SK-N-SH (cell line): ENCODE measurements at regions not wholly inside any gene's neighbourhood (a gene's known extent, or its start where the extent isn't known, plus 50 kb on each side); places are given as distances from the start of the nearest gene placed in this dataset.

ENCODE experiments used
- CTCF ChIA-PET: fragments of 300-600, 350-600 bp; formaldehyde crosslinking; extraction: SDS; loops from one replicate; lab custom pipeline; 2021; lab: Yijun Ruan, JAX
- POLR2A ChIA-PET: fragments of 350-600 bp; sonication (Branson Sonifier 250); formaldehyde crosslinking; extraction: SDS; loops from one replicate; lab custom pipeline; 2020; ENCODE audit warnings: antibody characterized with exemption, inconsistent platforms; lab: Yijun Ruan, JAX
- DNase-seq: peaks from one replicate; pipeline ENCODE4 v3.0.0; 2012
- H2AFZ ChIP-seq: fragments of 200-600 bp; sonication (generic); 2 replicates; pipeline ENCODE4 v1.8.1; 2016; ENCODE audit warnings: antibody characterized with exemption, mild to moderate bottlenecking, low read depth
- H3F3A ChIP-seq: fragments of 200-600 bp; sonication (generic); replicated peaks from 2 replicates; pipeline ENCODE3; 2016; ENCODE audit warnings: antibody characterized with exemption, mild to moderate bottlenecking; ENCODE audit not compliant: insufficient read depth
- H3K27ac ChIP-seq, 2 experiments: fragments of 200-500 bp in 1 of 2; fragments of 200-600 bp in 1 of 2; sonication (Bioruptor generic) in 1 of 2; sonication (generic), shearing (Covaris generic) in 1 of 2; 2 replicates each; pipeline versions ENCODE4 v1.5.1 to v1.6.1; 2014 to 2016; ENCODE audit warnings: low read depth in 2 of 2, inconsistent platforms in 1 of 2, low read length in 1 of 2, mild to moderate bottlenecking in 1 of 2, mixed read lengths in 1 of 2
- H3K27me3 ChIP-seq: fragments of 200-600 bp; sonication (generic), shearing (Covaris generic); 2 replicates; pipeline ENCODE4 v1.6.1; 2016; ENCODE audit warnings: mixed run types; ENCODE audit not compliant: insufficient read depth
- H3K36me3 ChIP-seq, 2 experiments: fragments of 200-500 bp in 1 of 2; fragments of 200-600 bp in 1 of 2; sonication (Bioruptor generic) in 1 of 2; sonication (generic) in 1 of 2; replicated peaks in 1 of 2; 2 replicates each; pipeline versions ENCODE3 to v1.5.1; 2014 to 2016; ENCODE audit warnings: low read length in 1 of 2, mild to moderate bottlenecking in 1 of 2; ENCODE audit not compliant: insufficient read depth in 2 of 2, control insufficient read depth in 1 of 2
- H3K4me1 ChIP-seq, 2 experiments: fragments of 200-500 bp in 1 of 2; fragments of 200-600 bp in 1 of 2; sonication (Bioruptor generic) in 1 of 2; sonication (generic), shearing (Covaris generic) in 1 of 2; 2 replicates each; pipeline versions ENCODE4 v1.5.1 to v1.6.1; 2014 to 2016; ENCODE audit warnings: low read depth in 1 of 2, low read length in 1 of 2, mixed run types in 1 of 2; ENCODE audit not compliant: insufficient read depth in 2 of 2, control insufficient read depth in 1 of 2
- H3K4me2 ChIP-seq: fragments of 200-600 bp; sonication (generic), shearing (Covaris generic); 2 replicates; pipeline ENCODE4 v1.6.1; 2017; ENCODE audit warnings: mixed run types
- H3K4me3 ChIP-seq, 2 experiments: fragments of 200-500 bp in 1 of 2; fragments of 200-600 bp in 1 of 2; sonication (Bioruptor generic) in 1 of 2; sonication (generic), shearing (Covaris generic) in 1 of 2; 2 replicates each; pipeline versions ENCODE4 v1.5.1 to v1.8.1; 2014 to 2016; ENCODE audit warnings: low read depth in 2 of 2, inconsistent platforms in 1 of 2, low read length in 1 of 2, mild to moderate bottlenecking in 1 of 2, mixed read lengths in 1 of 2, moderate library complexity in 1 of 2
- H3K79me2 ChIP-seq: fragments of 200-600 bp; sonication (generic); 2 replicates; pipeline ENCODE4 v1.8.1; 2017; ENCODE audit warnings: mild to moderate bottlenecking; ENCODE audit not compliant: insufficient read depth
- H3K9ac ChIP-seq: fragments of 200-600 bp; sonication (generic); 2 replicates; pipeline ENCODE4 v1.6.1; 2017; ENCODE audit warnings: mixed run types
- H3K9me2 ChIP-seq: fragments of 200-600 bp; sonication (generic); 2 replicates; pipeline ENCODE4 v1.6.1; 2017; ENCODE audit warnings: mixed run types
- H3K9me3 ChIP-seq: fragments of 200-600 bp; sonication (generic); 2 replicates; pipeline ENCODE4 v1.6.1; 2017; ENCODE audit warnings: mixed run types, mild to moderate bottlenecking, moderate library complexity
- H4K20me1 ChIP-seq: fragments of 200-600 bp; sonication (generic); 2 replicates; pipeline ENCODE4 v1.6.1; 2017; ENCODE audit warnings: mild to moderate bottlenecking, mixed run types; ENCODE audit not compliant: insufficient read depth
- CHD2 ChIP-seq: fragments of 150-350 bp; IDR thresholded peaks from 2 replicates; pipeline ENCODE4 v1.6.1; 2018; ENCODE audit warnings: low read length; ENCODE audit not compliant: partially characterized antibody
- CTCF ChIP-seq: fragments of 200-600 bp; sonication (generic); IDR thresholded peaks from 2 replicates; pipeline ENCODE4 v1.6.1; 2017; ENCODE audit warnings: antibody characterized with exemption, mild to moderate bottlenecking, moderate library complexity
- ELF1 ChIP-seq: IDR thresholded peaks from 2 replicates; pipeline ENCODE4 v1.4.0; 2012
- EP300 ChIP-seq, 2 experiments: IDR thresholded peaks; 2 replicates each; pipeline versions ENCODE4 v1.4.0 to v1.6.1; 2012; ENCODE audit warnings: borderline replicate concordance in 1 of 2, low read depth in 1 of 2, low read length in 1 of 2
- EZH2phosphoT487 ChIP-seq: fragments of 200-600 bp; sonication (generic); IDR thresholded peaks from 2 replicates; pipeline ENCODE4 v1.6.1; 2017; ENCODE audit warnings: low read depth, mixed run types, mild to moderate bottlenecking, antibody characterized with exemption, moderate library complexity, borderline replicate concordance
- FOXJ3 ChIP-seq: sonication (generic); formaldehyde crosslinking; IDR thresholded peaks from 2 replicates; pipeline ENCODE4 v1.5.1; 2020; ENCODE audit warnings: mild to moderate bottlenecking, missing genetic modification reagents
- GATA2 ChIP-seq: sonication (generic); formaldehyde crosslinking; IDR thresholded peaks from 2 replicates; pipeline ENCODE4 v1.5.0; 2020; ENCODE audit warnings: mild to moderate bottlenecking, missing genetic modification reagents
- MAX ChIP-seq: IDR thresholded peaks from 2 replicates; pipeline ENCODE4 v1.4.0; 2012; ENCODE audit warnings: low read depth
- NFIC ChIP-seq: IDR thresholded peaks from 2 replicates; pipeline ENCODE4 v1.4.0; 2012; ENCODE audit warnings: borderline replicate concordance
- PBX3 ChIP-seq: IDR thresholded peaks from 2 replicates; pipeline ENCODE4; 2012
- POLR2AphosphoS5 ChIP-seq: IDR thresholded peaks from 2 replicates; pipeline ENCODE4 v1.6.1; 2012; ENCODE audit warnings: low read depth, low read length
- RAD21 ChIP-seq: IDR thresholded peaks from 2 replicates; pipeline ENCODE4 v1.6.1; 2012; ENCODE audit warnings: mild to moderate bottlenecking, low read length
- RCOR1 ChIP-seq: fragments of 150-350 bp; IDR thresholded peaks from 2 replicates; pipeline ENCODE4 v1.6.1; 2017; ENCODE audit warnings: antibody characterized with exemption, low read length
- RFX5 ChIP-seq: IDR thresholded peaks from 2 replicates; pipeline ENCODE4 v1.6.1; 2012; ENCODE audit warnings: mild to moderate bottlenecking, improper control_type of control experiment, low read length
- RXRA ChIP-seq: IDR thresholded peaks from 2 replicates; pipeline ENCODE4 v1.4.0; 2012; ENCODE audit warnings: low read depth, mild to moderate bottlenecking, borderline replicate concordance
- SIN3A ChIP-seq: IDR thresholded peaks from 2 replicates; pipeline ENCODE4 v1.6.1; 2012; ENCODE audit warnings: low read depth, mild to moderate bottlenecking, low read length, moderate library complexity, borderline replicate concordance
- YY1 ChIP-seq: IDR thresholded peaks from 2 replicates; pipeline ENCODE4 v1.4.0; 2012; ENCODE audit warnings: low read depth, mild to moderate bottlenecking
- WGBS: methylation state at CpG from one replicate; pipeline ENCODE4 v1.1.6; 2017; ENCODE audit warnings: low lambda C conversion rate; 5-methylcytosine and 5-hydroxymethylcytosine counted together

GRCh38 chr2:12998685-12999084, 281.9 kb downstream of the TRIB2 start:
- H3F3A ChIP-seq = peaks cover 7% of the 10 kb centered on the region
- ChIA-PET POLR2A (interaction anchor here (1.4 kb wide), 1 partner anchor 282 kb away, joined by 3 read pairs; the partner anchor contains the start of gene TRIB2), CTCF (interaction anchor here (0.7 to 10.6 kb wide), 9 partner anchors 7 to 1168 kb away, joined by 3 to 153 read pairs (median 5); no protein-coding TSS in a partner anchor)
- no peaks in the 10 kb centered on the region for H3K79me2 ChIP-seq
- H3K4me2 ChIP-seq = no peak overlapping the region
- H3K9ac ChIP-seq = no peak overlapping the region
- TF ChIP-seq PBX3 = no peak
- no peak for TF ChIP-seq RXRA
- no peak for TF ChIP-seq CHD2
- TF ChIP-seq GATA2 (CRISPR knock-in tag) = no peak
- TF ChIP-seq FOXJ3 (CRISPR knock-in tag) = no peak
- TF ChIP-seq RAD21 = no peak
- no peak for TF ChIP-seq NFIC
- TF ChIP-seq EP300 (IDR thresholded peaks at IDR 0.05; ENCODE audit: borderline replicate concordance in 1 of 2, low read depth in 1 of 2, low read length in 1 of 2) = no peak
- no peak for TF ChIP-seq YY1
- TF ChIP-seq SIN3A = no peak
- no peak for TF ChIP-seq RFX5
- TF ChIP-seq CTCF = no peak
- no peak for TF ChIP-seq MAX
- no peak for TF ChIP-seq POLR2AphosphoS5
- no peak for TF ChIP-seq EZH2phosphoT487
- TF ChIP-seq RCOR1 = no peak
- TF ChIP-seq ELF1 = no peak
- H3K27ac ChIP-seq = no peak overlapping the region; a peak in 1 of 4 replicates
- H3K4me1 ChIP-seq = peaks cover 7 to 23% of the 10 kb centered on the region in 2 experiments
- no peaks in the 10 kb centered on the region for H3K36me3 ChIP-seq
- H3K9me3 ChIP-seq = no peaks in the 10 kb centered on the region
- no peak for DNase-seq
- 68% methylated on average over 1 of the region's 1 CpG for WGBS
- no peaks in the 10 kb centered on the region for H3K9me2 ChIP-seq
- H4K20me1 ChIP-seq = no peaks in the 10 kb centered on the region
- H3K27me3 ChIP-seq = no peaks in the 10 kb centered on the region
- no peak overlapping the region for H2AFZ ChIP-seq
- H3K4me3 ChIP-seq = no peak overlapping the region
